ENCODE measurements at regions not wholly inside any gene's neighbourhood (a gene's known extent, or its start where the extent isn't known, plus 50 kb on each side); places are given as distances from the start of the nearest gene placed in this dataset.

DNA sequence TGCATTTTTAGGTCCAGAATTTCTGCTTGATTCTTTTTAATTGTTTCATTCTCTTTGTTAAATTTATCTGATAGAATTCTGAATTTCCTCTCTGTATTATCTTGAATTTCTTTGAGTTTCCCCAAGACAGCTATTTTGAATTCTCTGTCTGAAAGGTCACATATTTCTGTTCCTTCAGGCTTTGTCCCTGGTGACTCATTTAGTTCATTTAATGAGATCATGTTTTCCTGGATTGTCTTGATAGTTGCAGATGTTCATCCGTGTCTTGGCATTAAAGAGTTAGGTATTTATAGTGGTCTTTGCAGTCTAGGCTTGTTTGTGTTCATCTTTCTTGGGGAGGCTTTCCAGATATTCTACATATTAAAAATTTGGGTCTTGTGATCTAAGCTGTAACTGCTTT lies 694.8 kb upstream of the CCDC179 start:
- TF ChIP-seq, protein P1, sequence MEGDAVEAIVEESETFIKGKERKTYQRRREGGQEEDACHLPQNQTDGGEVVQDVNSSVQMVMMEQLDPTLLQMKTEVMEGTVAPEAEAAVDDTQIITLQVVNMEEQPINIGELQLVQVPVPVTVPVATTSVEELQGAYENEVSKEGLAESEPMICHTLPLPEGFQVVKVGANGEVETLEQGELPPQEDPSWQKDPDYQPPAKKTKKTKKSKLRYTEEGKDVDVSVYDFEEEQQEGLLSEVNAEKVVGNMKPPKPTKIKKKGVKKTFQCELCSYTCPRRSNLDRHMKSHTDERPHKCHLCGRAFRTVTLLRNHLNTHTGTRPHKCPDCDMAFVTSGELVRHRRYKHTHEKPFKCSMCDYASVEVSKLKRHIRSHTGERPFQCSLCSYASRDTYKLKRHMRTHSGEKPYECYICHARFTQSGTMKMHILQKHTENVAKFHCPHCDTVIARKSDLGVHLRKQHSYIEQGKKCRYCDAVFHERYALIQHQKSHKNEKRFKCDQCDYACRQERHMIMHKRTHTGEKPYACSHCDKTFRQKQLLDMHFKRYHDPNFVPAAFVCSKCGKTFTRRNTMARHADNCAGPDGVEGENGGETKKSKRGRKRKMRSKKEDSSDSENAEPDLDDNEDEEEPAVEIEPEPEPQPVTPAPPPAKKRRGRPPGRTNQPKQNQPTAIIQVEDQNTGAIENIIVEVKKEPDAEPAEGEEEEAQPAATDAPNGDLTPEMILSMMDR (conservative IDR thresholded peaks at IDR 0.05; ENCODE audit: low read depth, low read length) = no peak
- TF ChIP-seq EZH2 (IDR thresholded peaks at IDR 0.05; ENCODE audit: borderline replicate concordance, low read depth, low read length, poor library complexity, severe bottlenecking) = no peak
- intact Hi-C loops (cut with micrococcal nuclease; ENCODE audit: unreplicated experiment) = no loop called here
- Histone ChIP-seq H3K4me1 (ENCODE audit: insufficient read depth, low read length, poor library complexity, severe bottlenecking) (no peaks in the 10 kb centered on the region), H3K9me3 (ENCODE audit: low read depth, low read length, poor library complexity, severe bottlenecking) (no peaks in the 10 kb centered on the region), H3K4me3 (ENCODE audit: low read depth, low read length, poor library complexity, severe bottlenecking) (no peak overlapping the region), H3K27me3 (replicated peaks; ENCODE audit: insufficient read depth, low read depth, low read length, poor library complexity) (no peaks in the 10 kb centered on the region), H3K36me3 (ENCODE audit: insufficient read depth, low read length, poor library complexity, severe bottlenecking) (no peaks in the 10 kb centered on the region), H3K27ac (ENCODE audit: low read depth, low read length, poor library complexity, severe bottlenecking) (no peak overlapping the region)
- no peak for DNase-seq (ENCODE audit: low spot score)
- BruUV-seq (replicated peaks) = no TSS peak
- ChIA-PET POLR2A (ENCODE audit: low non-redundant PET) (no interaction called here), CTCF (no interaction called here)

DNA sequence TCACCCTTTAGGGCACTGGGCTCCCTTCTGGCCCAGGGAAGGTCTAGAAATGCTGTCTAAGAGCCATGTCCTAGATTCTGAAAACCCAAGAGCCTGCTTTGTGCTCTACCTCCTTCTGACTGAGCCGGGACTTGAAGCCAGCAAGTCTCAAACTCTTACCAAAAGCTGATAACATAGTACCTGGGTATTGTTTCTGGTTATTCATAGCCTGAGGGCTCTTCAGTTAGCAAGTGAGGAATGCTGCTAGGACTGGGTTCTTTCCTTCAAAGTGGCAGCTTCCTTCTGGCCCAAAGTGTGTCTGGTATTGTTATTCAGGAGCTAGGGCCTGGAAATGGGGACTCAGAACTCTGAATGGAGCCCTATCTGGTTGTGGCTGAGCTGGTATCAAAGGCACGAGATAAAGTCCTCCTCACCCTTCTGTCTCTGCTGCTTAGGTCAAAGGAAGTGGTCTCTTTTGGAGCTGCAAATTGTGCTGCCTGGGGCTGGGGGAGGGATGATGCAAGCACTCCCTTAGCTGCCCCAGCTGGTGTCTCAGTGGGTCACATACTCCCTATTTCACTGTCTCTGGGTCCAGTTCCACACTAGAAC lies 696.0 kb upstream of the CCDC179 start:
- no peaks in the 10 kb centered on the region for H3K4me1 ChIP-seq (ENCODE audit: insufficient read depth, low read length, poor library complexity, severe bottlenecking)
- ChIA-PET CTCF (no interaction called here), POLR2A (ENCODE audit: low non-redundant PET) (no interaction called here)
- no peak overlapping the region for H3K27ac ChIP-seq (ENCODE audit: low read depth, low read length, poor library complexity, severe bottlenecking)
- H3K27me3 ChIP-seq (replicated peaks; ENCODE audit: insufficient read depth, low read depth, low read length, poor library complexity) = no peaks in the 10 kb centered on the region
- no TSS peak for BruUV-seq (replicated peaks)
- no peaks in the 10 kb centered on the region for H3K36me3 ChIP-seq (ENCODE audit: insufficient read depth, low read length, poor library complexity, severe bottlenecking)
- no peaks in the 10 kb centered on the region for H3K9me3 ChIP-seq (ENCODE audit: low read depth, low read length, poor library complexity, severe bottlenecking)
- intact Hi-C loops (cut with micrococcal nuclease; ENCODE audit: unreplicated experiment) = no loop called here
- DNase-seq (ENCODE audit: low spot score) = no peak
- TF ChIP-seq EZH2 (IDR thresholded peaks at IDR 0.05; ENCODE audit: borderline replicate concordance, low read depth, low read length, poor library complexity, severe bottlenecking) = no peak
- TF ChIP-seq, protein P1 (conservative IDR thresholded peaks at IDR 0.05; ENCODE audit: low read depth, low read length) = no peak
- no peak overlapping the region for H3K4me3 ChIP-seq (ENCODE audit: low read depth, low read length, poor library complexity, severe bottlenecking)

DNA sequence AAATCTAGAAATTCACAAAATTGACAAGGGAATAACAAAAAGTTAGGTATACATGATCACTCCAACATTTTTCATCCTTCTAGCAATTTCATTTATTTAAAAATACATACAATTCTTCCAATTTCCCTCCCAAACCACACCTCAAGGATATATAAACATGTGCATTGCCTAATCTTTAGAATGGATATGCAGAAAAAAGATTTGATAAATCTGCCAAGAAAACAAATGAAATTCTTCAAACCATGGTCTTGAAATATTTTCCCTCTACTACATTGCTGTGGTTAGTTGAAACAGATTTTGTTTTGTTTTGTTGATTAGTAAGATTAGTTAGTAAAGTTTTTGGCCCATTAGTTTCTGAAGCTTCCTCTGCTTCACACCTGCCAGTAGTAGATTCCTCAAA lies 703.3 kb upstream of the CCDC179 start:
- ChIA-PET CTCF (no interaction called here), POLR2A (ENCODE audit: low non-redundant PET) (no interaction called here)
- intact Hi-C loops (cut with micrococcal nuclease; ENCODE audit: unreplicated experiment) = no loop called here
- Histone ChIP-seq H3K4me1 (ENCODE audit: insufficient read depth, low read length, poor library complexity, severe bottlenecking) (no peaks in the 10 kb centered on the region), H3K9me3 (ENCODE audit: low read depth, low read length, poor library complexity, severe bottlenecking) (no peaks in the 10 kb centered on the region), H3K4me3 (ENCODE audit: low read depth, low read length, poor library complexity, severe bottlenecking) (no peak overlapping the region), H3K36me3 (ENCODE audit: insufficient read depth, low read length, poor library complexity, severe bottlenecking) (no peaks in the 10 kb centered on the region), H3K27ac (ENCODE audit: low read depth, low read length, poor library complexity, severe bottlenecking) (no peak overlapping the region), H3K27me3 (replicated peaks; ENCODE audit: insufficient read depth, low read depth, low read length, poor library complexity) (no peaks in the 10 kb centered on the region)
- no peak for DNase-seq (ENCODE audit: low spot score)
- TF ChIP-seq EZH2 (IDR thresholded peaks at IDR 0.05; ENCODE audit: borderline replicate concordance, low read depth, low read length, poor library complexity, severe bottlenecking) = no peak
- TF ChIP-seq, protein P1 (conservative IDR thresholded peaks at IDR 0.05; ENCODE audit: low read depth, low read length) = no peak
- BruUV-seq (replicated peaks) = no TSS peak
